Trophoblast cell (in vitro differentiated cells and primary cell): ENCODE measurements at regions not wholly inside any gene's neighbourhood (a gene's known extent, or its start where the extent isn't known, plus 50 kb on each side); places are given as distances from the start of the nearest gene placed in this dataset.

Experiments
- DNase-seq, 2 donors: peaks; one replicate each; pipeline ENCODE4 v3.0.0-alpha.2; 2016
- H2AFZ ChIP-seq: 2 replicates; pipeline ENCODE4 v1.6.1; 2013; ENCODE audit warnings: low read length, moderate library complexity, mild to moderate bottlenecking; ENCODE audit not compliant: insufficient read depth, poor library complexity
- H2AK5ac ChIP-seq: 2 replicates; pipeline ENCODE4 v1.6.1; 2013; ENCODE audit warnings: mild to moderate bottlenecking, low read length
- H2BK120ac ChIP-seq: 2 replicates; pipeline ENCODE4 v1.6.1; 2013; ENCODE audit warnings: low read length, mild to moderate bottlenecking, moderate library complexity; ENCODE audit not compliant: insufficient read depth, poor library complexity
- H2BK12ac ChIP-seq: 2 replicates; pipeline ENCODE4 v1.6.1; 2013; ENCODE audit warnings: mild to moderate bottlenecking, low read length, moderate library complexity
- H2BK5ac ChIP-seq: 2 replicates; pipeline ENCODE4 v1.6.1; 2013; ENCODE audit warnings: low read length, low read depth, moderate library complexity, mild to moderate bottlenecking; ENCODE audit not compliant: poor library complexity
- H3K14ac ChIP-seq: 2 replicates; pipeline ENCODE4 v1.6.1; 2013; ENCODE audit warnings: mild to moderate bottlenecking, low read length
- H3K18ac ChIP-seq: 2 replicates; pipeline ENCODE4 v1.6.1; 2013; ENCODE audit warnings: mild to moderate bottlenecking, low read length
- H3K23ac ChIP-seq: 2 replicates; pipeline ENCODE4 v1.6.1; 2013; ENCODE audit warnings: low read length
- H3K27ac ChIP-seq: 2 replicates; pipeline ENCODE4 v1.5.1; 2013; ENCODE audit warnings: low read depth, mild to moderate bottlenecking, inconsistent platforms, low read length, moderate library complexity
- H3K27me3 ChIP-seq: 2 replicates; pipeline ENCODE4 v1.6.1; 2013; ENCODE audit warnings: inconsistent platforms, mild to moderate bottlenecking, low read length, moderate library complexity; ENCODE audit not compliant: insufficient read depth
- H3K36me3 ChIP-seq, 2 experiments: 1 replicate in 1 of 2; 2 replicates in 1 of 2; pipeline ENCODE4 v1.6.1; 2013; ENCODE audit warnings: low read length in 2 of 2, mild to moderate bottlenecking in 2 of 2, moderate library complexity in 1 of 2; ENCODE audit not compliant: insufficient read depth in 2 of 2, control insufficient read depth in 1 of 2
- H3K4ac ChIP-seq: 2 replicates; pipeline ENCODE4 v1.6.1; 2013; ENCODE audit warnings: low read depth, mild to moderate bottlenecking, low read length, moderate library complexity
- H3K4me1 ChIP-seq, 2 experiments: 1 replicate in 1 of 2; 2 replicates in 1 of 2; pipeline ENCODE4 v1.6.1; 2013; ENCODE audit warnings: low read length in 2 of 2, mild to moderate bottlenecking in 2 of 2, moderate library complexity in 1 of 2; ENCODE audit not compliant: insufficient read depth in 2 of 2, control insufficient read depth in 1 of 2
- H3K4me2 ChIP-seq: 2 replicates; pipeline ENCODE4 v1.6.1; 2013; ENCODE audit warnings: inconsistent platforms, mild to moderate bottlenecking, low read length, moderate library complexity
- H3K4me3 ChIP-seq: 2 replicates; pipeline ENCODE4 v1.5.1; 2013; ENCODE audit warnings: mild to moderate bottlenecking, low read depth, low read length, inconsistent platforms
- H3K79me1 ChIP-seq: one replicate; pipeline ENCODE4 v1.6.1; 2013; ENCODE audit warnings: low read length
- H3K79me2 ChIP-seq: 2 replicates; pipeline ENCODE4 v1.6.1; 2013; ENCODE audit warnings: low read length, mild to moderate bottlenecking; ENCODE audit not compliant: control insufficient read depth, insufficient read depth, poor library complexity
- H3K9ac ChIP-seq: 2 replicates; pipeline ENCODE4 v1.6.1; 2013; ENCODE audit warnings: mild to moderate bottlenecking, low read length
- H3K9me3 ChIP-seq: 2 replicates; pipeline ENCODE4 v1.6.1; 2013; ENCODE audit warnings: low read depth, mild to moderate bottlenecking, control low read depth, inconsistent platforms, low read length; ENCODE audit not compliant: insufficient read depth
- H4K12ac ChIP-seq: 2 replicates; pipeline ENCODE4 v1.6.1; 2013; ENCODE audit warnings: low read depth, mild to moderate bottlenecking, low read length, moderate library complexity
- H4K8ac ChIP-seq: 2 replicates; pipeline ENCODE4 v1.6.1; 2013; ENCODE audit warnings: low read depth, mild to moderate bottlenecking, low read length, moderate library complexity
- H4K91ac ChIP-seq: one replicate; pipeline ENCODE4 v1.6.1; 2013; ENCODE audit warnings: low read depth, mild to moderate bottlenecking, low read length, moderate library complexity
- WGBS: extraction: QIAGEN DNeasy Blood & Tissue Kit; methylation state at CpG from one replicate; pipeline ENCODE4 v1.1.7; 2013; ENCODE audit warnings: missing lambda C conversion rate; ENCODE audit not compliant: insufficient read length, insufficient coverage; ENCODE audit errors: extremely low coverage; 5-methylcytosine and 5-hydroxymethylcytosine counted together

DNA sequence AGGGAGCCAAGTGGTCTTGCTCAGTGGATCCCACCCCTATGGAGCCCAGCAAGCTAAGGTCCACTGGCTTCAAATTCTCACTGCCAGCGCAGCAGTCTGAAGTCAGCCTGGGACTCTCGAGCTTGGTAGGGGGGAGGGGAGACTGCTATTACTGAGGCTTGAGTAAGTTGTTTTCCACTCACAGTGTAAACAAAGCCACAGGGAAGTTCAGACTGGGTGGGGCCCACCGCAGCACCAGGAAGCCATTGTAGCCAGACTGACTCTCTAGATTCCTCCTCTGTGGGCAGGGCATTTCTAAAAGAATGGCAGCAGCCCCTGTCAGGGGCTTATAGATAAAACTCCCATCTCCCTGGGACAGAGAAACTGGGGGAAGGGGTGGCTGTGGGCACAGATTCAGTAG lies 721.0 kb upstream of the NDST4 start:
- Histone ChIP-seq H3K9ac (no peak overlapping the region), H3K4me3 (no peak overlapping the region), H2BK5ac (no peak overlapping the region), H3K23ac (no peak overlapping the region), H2BK120ac (no peak overlapping the region), H4K12ac (no peak overlapping the region), H3K4me1 (no peaks in the 10 kb centered on the region), H3K4me2 (no peak overlapping the region), H3K79me2 (no peaks in the 10 kb centered on the region), H3K4ac (no peak overlapping the region), H2AFZ (no peak overlapping the region), H4K8ac (no peak overlapping the region), H3K27ac (no peak overlapping the region), H3K36me3 (no peaks in the 10 kb centered on the region), H2BK12ac (no peak overlapping the region), H3K27me3 (no peaks in the 10 kb centered on the region), H3K18ac (no peak overlapping the region), H4K91ac (no peak overlapping the region), H2AK5ac (no peak overlapping the region), H3K79me1 (no peaks in the 10 kb centered on the region), H3K14ac (no peak overlapping the region), H3K9me3 (no peaks in the 10 kb centered on the region)
- DNase-seq = no peak
- no CpG with 5 or more reads among the region's 3 CpGs for WGBS

DNA sequence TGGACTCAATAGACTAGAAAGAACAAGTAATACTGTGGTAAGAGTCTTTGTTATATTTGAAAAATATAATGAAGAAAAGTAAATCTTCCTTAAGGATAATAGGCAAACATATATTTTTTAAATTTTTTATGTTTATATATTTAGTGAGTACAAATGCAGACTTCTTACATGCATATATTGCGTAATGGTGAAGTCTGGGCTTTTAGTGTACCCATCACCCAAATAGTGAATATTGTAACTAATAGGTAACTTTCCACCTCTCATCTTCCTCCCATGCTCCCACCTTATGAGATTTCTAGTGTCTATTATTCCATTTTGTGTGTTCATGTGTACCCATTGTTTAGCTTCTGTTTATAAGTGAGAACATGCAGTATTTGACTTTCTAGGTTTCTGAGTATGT lies 711.2 kb upstream of the NDST4 start:
- Histone ChIP-seq H3K27ac (no peak overlapping the region), H2BK120ac (no peak overlapping the region), H3K14ac (no peak overlapping the region), H3K9ac (no peak overlapping the region), H4K12ac (no peak overlapping the region), H2AK5ac (no peak overlapping the region), H4K91ac (no peak overlapping the region), H2AFZ (no peak overlapping the region), H3K4me2 (no peak overlapping the region), H3K9me3 (no peaks in the 10 kb centered on the region), H3K79me2 (no peaks in the 10 kb centered on the region), H3K36me3 (no peaks in the 10 kb centered on the region), H2BK5ac (no peak overlapping the region), H3K79me1 (no peaks in the 10 kb centered on the region), H3K4me3 (no peak overlapping the region), H3K4ac (no peak overlapping the region), H2BK12ac (no peak overlapping the region), H4K8ac (no peak overlapping the region), H3K23ac (no peak overlapping the region), H3K27me3 (no peaks in the 10 kb centered on the region), H3K18ac (no peak overlapping the region), H3K4me1 (no peaks in the 10 kb centered on the region)
- DNase-seq = no peak
- WGBS = no CpG with 5 or more reads among the region's 1 CpG

DNA sequence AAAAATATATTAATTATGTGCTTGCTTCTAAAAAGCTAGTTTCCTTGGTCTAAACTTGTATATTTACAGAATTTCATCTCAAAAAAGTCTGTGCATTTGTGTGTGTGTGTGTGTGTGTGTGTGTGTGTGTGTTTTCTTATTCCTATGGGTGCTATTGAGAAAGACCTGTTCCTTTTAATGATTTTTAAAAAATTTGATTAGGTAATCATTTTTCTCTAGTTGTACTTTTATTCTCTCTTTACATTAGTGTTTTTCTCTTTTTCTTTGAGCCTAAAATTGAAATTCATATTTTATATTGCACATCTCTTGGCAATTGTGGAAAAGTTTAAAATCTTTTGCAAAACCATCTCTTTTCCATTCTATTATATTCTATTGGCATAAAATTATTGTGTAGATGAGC lies 690.4 kb upstream of the NDST4 start:
- Histone ChIP-seq H3K9me3 (no peaks in the 10 kb centered on the region), H4K12ac (no peak overlapping the region), H3K23ac (no peak overlapping the region), H3K27me3 (no peaks in the 10 kb centered on the region), H3K18ac (no peak overlapping the region), H3K79me1 (no peaks in the 10 kb centered on the region), H3K36me3 (no peaks in the 10 kb centered on the region), H3K9ac (no peak overlapping the region), H3K4me2 (no peak overlapping the region), H3K14ac (no peak overlapping the region), H2AFZ (no peak overlapping the region), H4K91ac (no peak overlapping the region), H3K4me1 (no peaks in the 10 kb centered on the region), H2BK120ac (no peak overlapping the region), H3K4ac (no peak overlapping the region), H2BK5ac (no peak overlapping the region), H3K79me2 (no peaks in the 10 kb centered on the region), H4K8ac (no peak overlapping the region), H2AK5ac (no peak overlapping the region), H3K27ac (no peak overlapping the region), H2BK12ac (no peak overlapping the region), H3K4me3 (no peak overlapping the region)
- DNase-seq = no peak

DNA sequence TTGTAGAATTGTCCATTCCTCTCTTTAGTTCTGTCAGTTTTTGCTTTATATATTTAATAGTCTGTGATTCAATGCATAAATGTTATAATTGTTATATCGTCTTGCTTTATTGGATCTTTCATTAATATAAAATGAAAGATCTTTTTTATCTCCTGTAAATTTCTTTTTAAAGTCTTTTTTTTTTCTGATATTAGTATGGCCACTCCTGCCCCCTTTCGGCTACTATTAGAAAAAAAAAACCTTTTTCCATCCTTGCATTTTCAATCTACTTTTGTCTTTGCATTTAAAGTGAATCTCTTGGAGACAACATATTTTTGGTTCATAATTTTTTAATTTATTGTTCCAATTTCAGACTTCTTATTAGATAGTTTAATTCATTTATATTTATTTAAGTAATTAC lies 677.4 kb upstream of the NDST4 start:
- no peak overlapping the region for H2BK120ac ChIP-seq
- no peaks in the 10 kb centered on the region for H3K4me1 ChIP-seq
- H3K79me1 ChIP-seq = no peaks in the 10 kb centered on the region
- no peak overlapping the region for H2AFZ ChIP-seq
- H3K18ac ChIP-seq = no peak overlapping the region
- no peaks in the 10 kb centered on the region for H3K9me3 ChIP-seq
- H2BK5ac ChIP-seq = no peak overlapping the region
- no peak overlapping the region for H3K4ac ChIP-seq
- no peak for DNase-seq
- H3K14ac ChIP-seq = no peak overlapping the region
- H4K8ac ChIP-seq = no peak overlapping the region
- no peak overlapping the region for H2BK12ac ChIP-seq
- no peak overlapping the region for H4K12ac ChIP-seq
- no peak overlapping the region for H3K9ac ChIP-seq
- H3K36me3 ChIP-seq = no peaks in the 10 kb centered on the region
- no peaks in the 10 kb centered on the region for H3K79me2 ChIP-seq
- H2AK5ac ChIP-seq = no peak overlapping the region
- H4K91ac ChIP-seq = no peak overlapping the region
- no peak overlapping the region for H3K23ac ChIP-seq
- no peak overlapping the region for H3K27ac ChIP-seq
- no peak overlapping the region for H3K4me3 ChIP-seq
- no peaks in the 10 kb centered on the region for H3K27me3 ChIP-seq
- WGBS = no CpG with 5 or more reads among the region's 2 CpGs
- no peak overlapping the region for H3K4me2 ChIP-seq
